HCT116 (cell line): ENCODE measurements at regions not wholly inside any gene's neighbourhood (a gene's known extent, or its start where the extent isn't known, plus 50 kb on each side); places are given as distances from the start of the nearest gene placed in this dataset.

ENCODE experiments used
- ATAC-seq: fragments of 200-7000 bp; cut with Tn5 transposase; 2 replicates; pipeline ENCODE4 v1.9.1; 2020; ENCODE audit warnings: mild to moderate bottlenecking, moderate library complexity
- BruUV-seq: library from RNA; stranded (reverse); fragments of 400-500 nt; replicated peaks from 2 replicates; lab custom pipeline; 2021; lab: Mats Ljungman, UMichigan
- CTCF ChIA-PET: fragments of 300-600 bp; sonication (Branson Sonifier 250); formaldehyde crosslinking; loops from one replicate; lab custom pipeline; 2021; ENCODE audit warnings: antibody characterized with exemption; lab: Charles Lee
- POLR2A ChIA-PET: fragments of 300-600, 350-600 bp; sonication (Branson Sonifier 250); formaldehyde crosslinking; loops from one replicate; lab custom pipeline; 2021; ENCODE audit warnings: antibody characterized with exemption; lab: Charles Lee
- RAD21 ChIA-PET, 2 experiments: fragments of 300-600 bp; sonication (Branson Sonifier 250); formaldehyde crosslinking; loops; one replicate each; lab custom pipeline; 2023; ENCODE audit warnings: low total read pairs in 2 of 2; ENCODE audit not compliant: uncharacterized antibody in 2 of 2, unreplicated experiment in 2 of 2, low non-redundant PET in 1 of 2; lab: Charles Lee
- DNase-seq: peaks from one replicate; pipeline ENCODE4 v3.0.0-alpha.2; 2010; ENCODE audit warnings: low read depth, low spot score
- H2AFZ ChIP-seq: fragments of 200-600 bp; shearing (Covaris generic), sonication (generic); 2 replicates; pipeline ENCODE4 v1.6.1; 2017; ENCODE audit warnings: low read depth, mixed run types, mixed read lengths, antibody characterized with exemption, low read length; ENCODE audit not compliant: poor library complexity, severe bottlenecking
- H3K27ac ChIP-seq: 2 replicates; pipeline ENCODE4 v1.5.1; 2012; ENCODE audit warnings: low read depth, low read length
- H3K27me3 ChIP-seq: fragments of 200-600 bp; sonication (generic); 2 replicates; pipeline ENCODE4 v1.6.1; 2016; ENCODE audit warnings: mixed run types, low read length, mixed read lengths; ENCODE audit not compliant: insufficient read depth
- H3K36me3 ChIP-seq, 2 experiments: fragments of 200-500 bp in 1 of 2; fragments of 200-600 bp in 1 of 2; sonication (Bioruptor generic) in 1 of 2; sonication (generic) in 1 of 2; 2 replicates each; pipeline versions ENCODE4 v1.5.1 to v1.6.1; 2014 to 2016; ENCODE audit warnings: low read length in 2 of 2, inconsistent platforms in 1 of 2, mixed read lengths in 1 of 2, mixed run types in 1 of 2; ENCODE audit not compliant: insufficient read depth in 2 of 2, control insufficient read depth in 1 of 2
- H3K4me1 ChIP-seq, 2 experiments: fragments of 200-600 bp in 1 of 2; sonication (generic) in 1 of 2; 2 replicates each; pipeline versions ENCODE4 v1.5.1 to v1.6.1; 2012 to 2017; ENCODE audit warnings: low read length in 2 of 2, inconsistent platforms in 1 of 2, mild to moderate bottlenecking in 1 of 2, mixed read lengths in 1 of 2, mixed run types in 1 of 2, moderate library complexity in 1 of 2; ENCODE audit not compliant: insufficient read depth in 2 of 2, control insufficient read depth in 1 of 2
- H3K4me2 ChIP-seq: fragments of 200-600 bp; sonication (generic); 2 replicates; pipeline ENCODE4 v1.6.1; 2017; ENCODE audit warnings: mixed run types, low read length, mixed read lengths
- H3K4me3 ChIP-seq, 2 experiments: fragments of 200-600 bp in 1 of 2; sonication (generic) in 1 of 2; replicated peaks in 1 of 2; 2 replicates each; pipeline ENCODE4 v1.5.1; 2011 to 2016; ENCODE audit warnings: low read length in 2 of 2, control low read depth in 1 of 2, low read depth in 1 of 2, mild to moderate bottlenecking in 1 of 2, mixed read lengths in 1 of 2, mixed run types in 1 of 2
- H3K79me2 ChIP-seq: fragments of 200-600 bp; sonication (generic); 2 replicates; pipeline ENCODE4 v1.6.1; 2017; ENCODE audit warnings: mild to moderate bottlenecking, mixed run types, low read length, moderate library complexity, mixed read lengths; ENCODE audit not compliant: insufficient read depth
- H3K9ac ChIP-seq: fragments of 200-600 bp; sonication (generic); 2 replicates; pipeline ENCODE4 v1.6.1; 2016; ENCODE audit warnings: low read length, mixed read lengths
- H3K9me2 ChIP-seq: fragments of 200-600 bp; sonication (generic), shearing (Covaris generic); 2 replicates; pipeline ENCODE4 v1.6.1; 2017; ENCODE audit warnings: mixed run types, mild to moderate bottlenecking, moderate library complexity; ENCODE audit not compliant: insufficient read depth
- H3K9me3 ChIP-seq, 2 experiments: fragments of 200-500 bp in 1 of 2; fragments of 200-600 bp in 1 of 2; sonication (Bioruptor generic) in 1 of 2; sonication (generic) in 1 of 2; 2 replicates each; pipeline ENCODE4 v1.6.1; 2014 to 2017; ENCODE audit warnings: low read length in 2 of 2, mixed read lengths in 2 of 2, inconsistent platforms in 1 of 2, low read depth in 1 of 2, mild to moderate bottlenecking in 1 of 2, mixed run types in 1 of 2, moderate library complexity in 1 of 2; ENCODE audit not compliant: control insufficient read depth in 1 of 2, insufficient read depth in 1 of 2
- H4K20me1 ChIP-seq: fragments of 200-600 bp; sonication (generic), shearing (Covaris generic); 2 replicates; pipeline ENCODE4 v1.6.1; 2017; ENCODE audit warnings: mixed run types, mild to moderate bottlenecking, moderate library complexity; ENCODE audit not compliant: insufficient read depth
- ATF3 ChIP-seq: IDR thresholded peaks from 2 replicates; pipeline ENCODE4 v1.6.1; 2012
- CBX3 ChIP-seq: IDR thresholded peaks from 2 replicates; pipeline ENCODE4 v1.6.1; 2012; ENCODE audit warnings: low read depth
- CEBPB ChIP-seq: IDR thresholded peaks from 2 replicates; pipeline ENCODE4 v1.6.1; 2012; ENCODE audit warnings: low read depth
- EGR1 ChIP-seq: IDR thresholded peaks from 2 replicates; pipeline ENCODE4 v1.6.1; 2012; ENCODE audit warnings: low read depth
- EZH2 ChIP-seq: fragments of 200-600 bp; sonication (generic); IDR thresholded peaks from 2 replicates; pipeline ENCODE4 v1.6.1; 2017; ENCODE audit warnings: antibody characterized with exemption, mixed run types
- JUND ChIP-seq: IDR thresholded peaks from 2 replicates; pipeline ENCODE4 v1.6.1; 2012
- POLR2AphosphoS5 ChIP-seq: IDR thresholded peaks from 2 replicates; pipeline ENCODE4 v1.6.1; 2011; ENCODE audit warnings: mild to moderate bottlenecking, low read depth, low read length, moderate library complexity
- RAD21 ChIP-seq: IDR thresholded peaks from 2 replicates; pipeline ENCODE4 v1.6.1; 2012; ENCODE audit warnings: low read depth, mild to moderate bottlenecking
- REST ChIP-seq: IDR thresholded peaks from 2 replicates; pipeline ENCODE4 v1.6.1; 2012; ENCODE audit warnings: low read depth
- SRF ChIP-seq: IDR thresholded peaks from 2 replicates; pipeline ENCODE4 v1.6.1; 2012; ENCODE audit warnings: low read depth
- TCF7L2 ChIP-seq: IDR thresholded peaks from 2 replicates; pipeline ENCODE4 v1.7.0; 2011; ENCODE audit warnings: borderline replicate concordance, inconsistent platforms; ENCODE audit not compliant: insufficient read depth, insufficient read length; ENCODE audit errors: extremely low read depth
- YY1 ChIP-seq: IDR thresholded peaks from 2 replicates; pipeline ENCODE4 v1.6.1; 2011; ENCODE audit warnings: low read length, low read depth, moderate library complexity, mild to moderate bottlenecking; ENCODE audit not compliant: insufficient replicate concordance; ENCODE audit errors: extremely low read depth
- ZFX ChIP-seq: fragments of 450-650 bp; IDR thresholded peaks from 2 replicates; pipeline ENCODE4 v1.6.1; 2017
- ZNF274 ChIP-seq: fragments of 200-500 bp; sonication (Bioruptor generic); IDR thresholded peaks from 2 replicates; pipeline ENCODE4 v1.6.1; 2014; ENCODE audit warnings: mild to moderate bottlenecking, low read depth, low read length, inconsistent platforms
- intact Hi-C: fragments of 100-400 bp; cut with micrococcal nuclease; formaldehyde crosslinking; loops from 2 replicates; pipeline ENCODE4 v1.10.0; 2022
- TF ChIP-seq, protein P1 (sequence below), 3 experiments: fragments of 200-600 bp in 1 of 3; sonication (generic) in 1 of 3; IDR thresholded peaks in 2 of 3; conservative IDR thresholded peaks in 1 of 3; 2 replicates each; pipeline ENCODE4 v1.5.1; 2012 to 2017; ENCODE audit warnings: low read depth in 2 of 3, low read length in 2 of 3, antibody characterized with exemption in 1 of 3, borderline replicate concordance in 1 of 3, control low read depth in 1 of 3, mild to moderate bottlenecking in 1 of 3, mixed read lengths in 1 of 3, mixed run types in 1 of 3, moderate library complexity in 1 of 3; ENCODE audit not compliant: insufficient read depth in 1 of 3
- TF ChIP-seq, protein P2 (sequence below): IDR thresholded peaks from 2 replicates; pipeline ENCODE4 v1.6.1; 2011; ENCODE audit warnings: mild to moderate bottlenecking, low read length, moderate library complexity; ENCODE audit not compliant: insufficient replicate concordance; ENCODE audit errors: extremely low read depth

DNA sequence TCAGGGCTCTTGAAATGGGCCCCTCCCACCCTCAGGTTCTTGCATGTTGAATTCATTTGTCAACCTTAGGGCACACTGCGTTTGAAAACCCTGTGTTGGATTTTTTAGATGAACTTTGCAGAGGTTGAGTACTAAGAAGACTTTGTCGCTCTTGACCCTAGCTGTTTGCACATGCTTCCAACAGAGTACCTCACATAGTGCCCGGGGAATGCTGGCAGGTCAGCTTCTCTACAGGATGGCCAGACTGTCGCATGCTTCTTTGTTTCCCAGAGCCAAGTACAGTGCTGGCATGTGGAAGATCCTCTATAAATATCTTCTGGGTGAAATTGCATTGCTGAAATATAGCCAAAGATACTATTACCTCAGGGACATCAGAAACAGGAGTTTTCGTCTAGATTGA, 59.9 kb downstream of the FAT3 start:
- intact Hi-C loops = no loop called here
- POLR2A ChIA-PET = no interaction called here

More for the DNA sequence above, 59.9 kb downstream of the FAT3 start:
- no peaks in the 10 kb centered on the region for H3K36me3 ChIP-seq
- TF ChIP-seq CEBPB (no peak), RAD21 (no peak), EZH2 (no peak), TCF7L2 (no peak), REST (no peak), ZNF274 (no peak), CBX3 (no peak), JUND (no peak), ATF3 (no peak), SRF (no peak), ZFX (no peak), EGR1 (no peak), POLR2AphosphoS5 (no peak), YY1 (no peak)
- TF ChIP-seq, protein P1, sequence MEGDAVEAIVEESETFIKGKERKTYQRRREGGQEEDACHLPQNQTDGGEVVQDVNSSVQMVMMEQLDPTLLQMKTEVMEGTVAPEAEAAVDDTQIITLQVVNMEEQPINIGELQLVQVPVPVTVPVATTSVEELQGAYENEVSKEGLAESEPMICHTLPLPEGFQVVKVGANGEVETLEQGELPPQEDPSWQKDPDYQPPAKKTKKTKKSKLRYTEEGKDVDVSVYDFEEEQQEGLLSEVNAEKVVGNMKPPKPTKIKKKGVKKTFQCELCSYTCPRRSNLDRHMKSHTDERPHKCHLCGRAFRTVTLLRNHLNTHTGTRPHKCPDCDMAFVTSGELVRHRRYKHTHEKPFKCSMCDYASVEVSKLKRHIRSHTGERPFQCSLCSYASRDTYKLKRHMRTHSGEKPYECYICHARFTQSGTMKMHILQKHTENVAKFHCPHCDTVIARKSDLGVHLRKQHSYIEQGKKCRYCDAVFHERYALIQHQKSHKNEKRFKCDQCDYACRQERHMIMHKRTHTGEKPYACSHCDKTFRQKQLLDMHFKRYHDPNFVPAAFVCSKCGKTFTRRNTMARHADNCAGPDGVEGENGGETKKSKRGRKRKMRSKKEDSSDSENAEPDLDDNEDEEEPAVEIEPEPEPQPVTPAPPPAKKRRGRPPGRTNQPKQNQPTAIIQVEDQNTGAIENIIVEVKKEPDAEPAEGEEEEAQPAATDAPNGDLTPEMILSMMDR (IDR thresholded peaks at IDR 0.05 in 2 of 3, conservative IDR thresholded peaks at IDR 0.05 in 1 of 3; ENCODE audit: borderline replicate concordance in 1 of 3, insufficient read depth in 1 of 3, low read depth in 2 of 3, low read length in 2 of 3) = no peak
- TF ChIP-seq, protein P2, sequence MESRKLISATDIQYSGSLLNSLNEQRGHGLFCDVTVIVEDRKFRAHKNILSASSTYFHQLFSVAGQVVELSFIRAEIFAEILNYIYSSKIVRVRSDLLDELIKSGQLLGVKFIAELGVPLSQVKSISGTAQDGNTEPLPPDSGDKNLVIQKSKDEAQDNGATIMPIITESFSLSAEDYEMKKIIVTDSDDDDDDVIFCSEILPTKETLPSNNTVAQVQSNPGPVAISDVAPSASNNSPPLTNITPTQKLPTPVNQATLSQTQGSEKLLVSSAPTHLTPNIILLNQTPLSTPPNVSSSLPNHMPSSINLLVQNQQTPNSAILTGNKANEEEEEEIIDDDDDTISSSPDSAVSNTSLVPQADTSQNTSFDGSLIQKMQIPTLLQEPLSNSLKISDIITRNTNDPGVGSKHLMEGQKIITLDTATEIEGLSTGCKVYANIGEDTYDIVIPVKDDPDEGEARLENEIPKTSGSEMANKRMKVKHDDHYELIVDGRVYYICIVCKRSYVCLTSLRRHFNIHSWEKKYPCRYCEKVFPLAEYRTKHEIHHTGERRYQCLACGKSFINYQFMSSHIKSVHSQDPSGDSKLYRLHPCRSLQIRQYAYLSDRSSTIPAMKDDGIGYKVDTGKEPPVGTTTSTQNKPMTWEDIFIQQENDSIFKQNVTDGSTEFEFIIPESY = no peak
- no peaks in the 10 kb centered on the region for H3K27me3 ChIP-seq
- H4K20me1 ChIP-seq = no peaks in the 10 kb centered on the region
- no TSS peak for BruUV-seq
- no peak overlapping the region for H3K27ac ChIP-seq
- H3K4me2 ChIP-seq = no peak overlapping the region
- RAD21 ChIA-PET = no interaction called here
- H3K4me1 ChIP-seq = no peaks in the 10 kb centered on the region
- DNase-seq = no peak
- H3K4me3 ChIP-seq = no peak overlapping the region
- H3K9me2 ChIP-seq = no peaks in the 10 kb centered on the region
- H3K79me2 ChIP-seq = no peaks in the 10 kb centered on the region
- no peak overlapping the region for H2AFZ ChIP-seq
- CTCF ChIA-PET = no interaction called here
- H3K9me3 ChIP-seq = peaks cover 7 to 21% of the 10 kb centered on the region in 2 experiments; a peak in 2 of 4 replicates
- no peak for ATAC-seq
- no peak overlapping the region for H3K9ac ChIP-seq
